ENCODE measurements at regions not wholly inside any gene's neighbourhood (a gene's known extent, or its start where the extent isn't known, plus 50 kb on each side); places are given as distances from the start of the nearest gene placed in this dataset.
A peak's percentile ranks its signal among the peaks of the same experiment; 100 is the strongest.

GRCh38 chr20:58139849-58140786, 88.3 kb downstream of the ANKRD60 start:
- no peak for DNase-seq

GRCh38 chr20:58138395-58138794, 90.1 kb downstream of the ANKRD60 start:
- no peak for DNase-seq

GRCh38 chr20:58137651-58138265, 90.7 kb downstream of the ANKRD60 start:
- DNase-seq: no peak

GRCh38 chr20:58137236-58137635, 91.2 kb downstream of the ANKRD60 start:
- no peak for DNase-seq

GRCh38 chr20:58136149-58136484, 92.3 kb downstream of the ANKRD60 start:
- DNase-seq: no peak

- peak in 1 of 56 donors; percentile 13 for DNase-seq
Measured at GRCh38 chr20:58135441-58136148, 92.9 kb downstream of the ANKRD60 start.

GRCh38 chr20:58133020-58133808, 95.2 kb downstream of the ANKRD60 start:
- no peak for DNase-seq

- no peak for DNase-seq
Measured at GRCh38 chr20:58131551-58132142, 96.8 kb downstream of the ANKRD60 start.

GRCh38 chr20:58131151-58131550, 97.3 kb downstream of the ANKRD60 start:
- peak in 2 of 56 donors; percentile 11 to 45 for DNase-seq

- DNase-seq: no peak
Measured at GRCh38 chr20:58130581-58130980, 97.9 kb downstream of the ANKRD60 start.

GRCh38 chr20:58130156-58130555, 98.3 kb downstream of the ANKRD60 start:
- no peak for DNase-seq

- peak in 2 of 56 donors; percentile 13 to 27 for DNase-seq
Measured at GRCh38 chr20:58129721-58130151, 98.7 kb downstream of the ANKRD60 start.

GRCh38 chr20:58128635-58129625, 99.5 kb downstream of the ANKRD60 start:
- no peak for DNase-seq

- no peak for DNase-seq
Measured at GRCh38 chr20:58127701-58128111, 100.7 kb downstream of the ANKRD60 start.

GRCh38 chr20:58125726-58126125, 102.7 kb downstream of the ANKRD60 start:
- no peak for DNase-seq

GRCh38 chr20:58117944-58118343, 110.5 kb downstream of the ANKRD60 start:
- DNase-seq: no peak

- DNase-seq: no peak
Measured at GRCh38 chr20:58116505-58116904, 111.9 kb downstream of the ANKRD60 start.

GRCh38 chr20:58113716-58114115, 114.7 kb downstream of the ANKRD60 start:
- no peak for DNase-seq

GRCh38 chr20:58112017-58112781, 116.3 kb downstream of the ANKRD60 start:
- DNase-seq: no peak
